ENCODE measurements at regions not wholly inside any gene's neighbourhood (a gene's known extent, or its start where the extent isn't known, plus 50 kb on each side); places are given as distances from the start of the nearest gene placed in this dataset.
"Not testable (repeated sequence)": the region's sequence is repeated elsewhere in the genome, so short reads cannot be mapped to it uniquely, and the experiment has no call there.

GRCh38 chr7:26937939-26938623, 73.7 kb upstream of the SKAP2 start:
- Histone ChIP-seq H3K27me3 (replicated peaks in 2 of 5; ENCODE audit: control insufficient read depth in 4 of 5, insufficient read depth in 5 of 5, low read length in 4 of 5) (no peaks in the 10 kb centered on the region), H3K9me3 (ENCODE audit: control extremely low read depth in 1 of 5, control insufficient read depth in 4 of 5, insufficient read depth in 2 of 5, low read depth in 1 of 5, low read length in 4 of 5) (no peaks in the 10 kb centered on the region), H3K4me3 (ENCODE audit: control insufficient read depth in 1 of 7, extremely low read depth in 1 of 7, insufficient read depth in 4 of 7, low read depth in 2 of 7, low read length in 6 of 7) (no peak overlapping the region), H3K27ac (ENCODE audit: insufficient read depth in 1 of 2, low read depth in 1 of 2, low read length in 2 of 2, poor library complexity in 1 of 2, severe bottlenecking in 2 of 2) (no peak overlapping the region), H3K4me1 (ENCODE audit: control extremely low read depth in 1 of 4, control insufficient read depth in 4 of 4, insufficient read depth in 4 of 4, low read length in 3 of 4) (no peaks in the 10 kb centered on the region), H3K36me3 (ENCODE audit: control insufficient read depth in 4 of 4, insufficient read depth in 4 of 4, low read length in 3 of 4) (no peaks in the 10 kb centered on the region)
- no peak for DNase-seq
- POLR2A ChIA-PET = no interaction called here
- CTCF ChIA-PET = no interaction called here
- WGBS (ENCODE audit: insufficient coverage) = no CpG with 5 or more reads among the region's 1 CpG

DNA sequence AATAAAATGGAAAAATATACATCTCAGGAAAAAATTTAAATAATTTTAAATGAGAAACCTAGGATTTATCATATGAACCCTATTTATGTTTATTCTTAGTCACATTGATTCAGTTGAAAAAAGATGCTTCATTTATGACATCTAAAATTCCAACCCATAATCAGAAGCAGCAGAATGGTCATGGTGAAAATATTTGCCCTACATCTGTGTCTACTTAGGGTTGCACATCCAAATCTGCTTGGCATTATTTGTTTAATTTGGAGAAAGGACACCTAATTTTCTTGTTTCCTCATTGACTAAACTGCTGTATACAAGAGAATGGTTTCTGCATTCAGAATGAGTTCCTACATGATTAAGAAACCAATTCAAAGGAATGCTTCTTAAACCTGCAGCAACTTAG, 72.9 kb upstream of the SKAP2 start:
- ChIA-PET POLR2A (no interaction called here), CTCF (no interaction called here)
- H3K4me1 ChIP-seq (ENCODE audit: control extremely low read depth in 1 of 4, control insufficient read depth in 4 of 4, insufficient read depth in 4 of 4, low read length in 3 of 4) = no peaks in the 10 kb centered on the region
- DNase-seq = no peak
- H3K27ac ChIP-seq (ENCODE audit: insufficient read depth in 1 of 2, low read depth in 1 of 2, low read length in 2 of 2, poor library complexity in 1 of 2, severe bottlenecking in 2 of 2) = no peak overlapping the region
- H3K27me3 ChIP-seq (replicated peaks in 2 of 5; ENCODE audit: control insufficient read depth in 4 of 5, insufficient read depth in 5 of 5, low read length in 4 of 5) = no peaks in the 10 kb centered on the region
- no peaks in the 10 kb centered on the region for H3K9me3 ChIP-seq (ENCODE audit: control extremely low read depth in 1 of 5, control insufficient read depth in 4 of 5, insufficient read depth in 2 of 5, low read depth in 1 of 5, low read length in 4 of 5)
- no peaks in the 10 kb centered on the region for H3K36me3 ChIP-seq (ENCODE audit: control insufficient read depth in 4 of 4, insufficient read depth in 4 of 4, low read length in 3 of 4)
- no peak overlapping the region for H3K4me3 ChIP-seq (ENCODE audit: control insufficient read depth in 1 of 7, extremely low read depth in 1 of 7, insufficient read depth in 4 of 7, low read depth in 2 of 7, low read length in 6 of 7)

GRCh38 chr7:26932616-26933015, 68.2 kb upstream of the SKAP2 start:
- H3K27ac ChIP-seq (ENCODE audit: insufficient read depth in 1 of 2, low read depth in 1 of 2, low read length in 2 of 2, poor library complexity in 1 of 2, severe bottlenecking in 2 of 2); H3K36me3 ChIP-seq (ENCODE audit: control insufficient read depth in 4 of 4, insufficient read depth in 4 of 4, low read length in 3 of 4); H3K9me3 ChIP-seq (ENCODE audit: control extremely low read depth in 1 of 5, control insufficient read depth in 4 of 5, insufficient read depth in 2 of 5, low read depth in 1 of 5, low read length in 4 of 5); H3K27me3 ChIP-seq (replicated peaks in 2 of 5; ENCODE audit: control insufficient read depth in 4 of 5, insufficient read depth in 5 of 5, low read length in 4 of 5); CTCF ChIA-PET; DNase-seq; POLR2A ChIA-PET; H3K4me3 ChIP-seq (ENCODE audit: control insufficient read depth in 1 of 7, extremely low read depth in 1 of 7, insufficient read depth in 4 of 7, low read depth in 2 of 7, low read length in 6 of 7); H3K4me1 ChIP-seq (ENCODE audit: control extremely low read depth in 1 of 4, control insufficient read depth in 4 of 4, insufficient read depth in 4 of 4, low read length in 3 of 4): not testable (repeated sequence)
- no CpG with 5 or more reads among the region's 3 CpGs for WGBS (ENCODE audit: insufficient coverage)

DNA sequence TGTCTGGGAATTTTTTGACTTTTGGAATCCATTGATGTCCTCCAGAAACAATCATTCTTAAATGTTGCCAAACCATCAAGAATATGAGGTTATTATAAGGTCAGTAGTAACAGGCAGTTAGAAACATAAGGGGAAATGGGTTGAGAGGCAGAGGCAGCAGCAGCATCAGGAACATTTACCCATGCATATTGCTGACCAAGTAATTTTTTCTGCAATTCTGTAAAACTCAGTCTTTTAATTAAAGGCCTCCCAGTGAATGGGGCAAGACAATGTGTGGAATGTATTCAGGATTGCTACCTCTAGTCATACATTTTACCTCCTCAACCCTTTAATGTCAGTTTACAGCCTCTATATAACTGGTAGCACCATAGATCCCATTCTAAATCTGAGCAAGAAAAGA, 66.5 kb upstream of the SKAP2 start:
- H3K27ac ChIP-seq (ENCODE audit: insufficient read depth in 1 of 2, low read depth in 1 of 2, low read length in 2 of 2, poor library complexity in 1 of 2, severe bottlenecking in 2 of 2) = no peak overlapping the region
- H3K4me3 ChIP-seq (ENCODE audit: control insufficient read depth in 1 of 7, extremely low read depth in 1 of 7, insufficient read depth in 4 of 7, low read depth in 2 of 7, low read length in 6 of 7) = no peak overlapping the region
- no peak for DNase-seq
- POLR2A ChIA-PET = no interaction called here
- H3K9me3 ChIP-seq (ENCODE audit: control extremely low read depth in 1 of 5, control insufficient read depth in 4 of 5, insufficient read depth in 2 of 5, low read depth in 1 of 5, low read length in 4 of 5) = no peaks in the 10 kb centered on the region
- no peaks in the 10 kb centered on the region for H3K36me3 ChIP-seq (ENCODE audit: control insufficient read depth in 4 of 4, insufficient read depth in 4 of 4, low read length in 3 of 4)
- CTCF ChIA-PET = no interaction called here
- H3K27me3 ChIP-seq (replicated peaks in 2 of 5; ENCODE audit: control insufficient read depth in 4 of 5, insufficient read depth in 5 of 5, low read length in 4 of 5) = no peaks in the 10 kb centered on the region
- H3K4me1 ChIP-seq (ENCODE audit: control extremely low read depth in 1 of 4, control insufficient read depth in 4 of 4, insufficient read depth in 4 of 4, low read length in 3 of 4) = no peaks in the 10 kb centered on the region

DNA sequence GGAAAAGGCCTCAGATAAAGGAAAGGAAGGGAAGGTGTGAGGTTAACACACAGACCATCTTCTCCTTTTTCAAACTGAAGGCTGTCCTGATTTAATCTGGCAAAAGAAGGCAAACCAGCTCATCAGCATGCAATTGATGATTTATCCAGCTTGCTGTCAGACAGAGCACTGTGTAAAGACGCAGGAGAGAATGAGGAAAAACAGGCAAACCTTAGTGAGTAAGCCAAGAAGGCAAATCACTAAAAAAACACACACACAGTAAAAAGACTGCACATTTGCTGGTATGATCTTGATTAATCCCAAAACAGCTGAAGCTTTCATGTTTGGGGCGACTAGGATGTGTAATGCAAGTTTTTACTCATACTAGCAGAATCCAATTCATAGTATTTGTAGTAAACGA, 65.8 kb upstream of the SKAP2 start:
- Histone ChIP-seq H3K27me3 (replicated peaks in 2 of 5; ENCODE audit: control insufficient read depth in 4 of 5, insufficient read depth in 5 of 5, low read length in 4 of 5) (no peaks in the 10 kb centered on the region), H3K9me3 (ENCODE audit: control extremely low read depth in 1 of 5, control insufficient read depth in 4 of 5, insufficient read depth in 2 of 5, low read depth in 1 of 5, low read length in 4 of 5) (no peaks in the 10 kb centered on the region), H3K36me3 (ENCODE audit: control insufficient read depth in 4 of 4, insufficient read depth in 4 of 4, low read length in 3 of 4) (no peaks in the 10 kb centered on the region), H3K4me1 (ENCODE audit: control extremely low read depth in 1 of 4, control insufficient read depth in 4 of 4, insufficient read depth in 4 of 4, low read length in 3 of 4) (no peaks in the 10 kb centered on the region), H3K27ac (ENCODE audit: insufficient read depth in 1 of 2, low read depth in 1 of 2, low read length in 2 of 2, poor library complexity in 1 of 2, severe bottlenecking in 2 of 2) (no peak overlapping the region), H3K4me3 (ENCODE audit: control insufficient read depth in 1 of 7, extremely low read depth in 1 of 7, insufficient read depth in 4 of 7, low read depth in 2 of 7, low read length in 6 of 7) (no peak overlapping the region)
- DNase-seq = no peak
- WGBS (ENCODE audit: insufficient coverage) = 83% methylated on average over 1 of the region's 3 CpGs
- POLR2A ChIA-PET = no interaction called here
- CTCF ChIA-PET = no interaction called here

- no peaks in the 10 kb centered on the region for H3K4me1 ChIP-seq (ENCODE audit: control extremely low read depth in 1 of 4, control insufficient read depth in 4 of 4, insufficient read depth in 4 of 4, low read length in 3 of 4)
- no peak overlapping the region for H3K27ac ChIP-seq (ENCODE audit: insufficient read depth in 1 of 2, low read depth in 1 of 2, low read length in 2 of 2, poor library complexity in 1 of 2, severe bottlenecking in 2 of 2)
- H3K9me3 ChIP-seq (ENCODE audit: control extremely low read depth in 1 of 5, control insufficient read depth in 4 of 5, insufficient read depth in 2 of 5, low read depth in 1 of 5, low read length in 4 of 5) = no peaks in the 10 kb centered on the region
- no peaks in the 10 kb centered on the region for H3K27me3 ChIP-seq (replicated peaks in 2 of 5; ENCODE audit: control insufficient read depth in 4 of 5, insufficient read depth in 5 of 5, low read length in 4 of 5)
- H3K4me3 ChIP-seq (ENCODE audit: control insufficient read depth in 1 of 7, extremely low read depth in 1 of 7, insufficient read depth in 4 of 7, low read depth in 2 of 7, low read length in 6 of 7) = no peak overlapping the region
- CTCF ChIA-PET = interaction anchor here (1.0 kb wide), 1 partner anchor 154 kb away, joined by 3 read pairs; no protein-coding TSS in a partner anchor
- POLR2A ChIA-PET = no interaction called here
- no peaks in the 10 kb centered on the region for H3K36me3 ChIP-seq (ENCODE audit: control insufficient read depth in 4 of 4, insufficient read depth in 4 of 4, low read length in 3 of 4)
- WGBS (ENCODE audit: insufficient coverage) = 100% methylated on average over 4 of the region's 5 CpGs
- DNase-seq = no peak
These were observed 64.4 kb upstream of the SKAP2 start for GRCh38 chr7:26928703-26929347.

DNA sequence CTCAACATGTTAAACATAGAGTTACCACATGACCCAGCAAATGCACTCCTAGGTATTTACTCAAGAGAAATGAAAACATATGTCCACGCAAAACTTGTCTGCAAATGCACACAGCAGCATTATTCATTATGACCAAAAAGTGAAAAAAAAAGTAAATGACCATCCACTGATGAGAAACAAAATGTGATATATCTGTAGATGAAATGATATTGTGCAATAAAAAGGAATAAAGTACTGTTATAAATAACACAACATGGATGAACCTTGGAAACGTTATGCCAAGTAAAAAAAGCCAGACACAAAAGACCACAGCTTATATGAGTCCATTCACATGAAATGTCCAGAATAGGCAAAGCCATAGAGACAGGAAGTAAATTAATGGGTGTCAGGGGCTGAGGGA, 61.4 kb upstream of the SKAP2 start:
- no CpG with 5 or more reads among the region's 2 CpGs for WGBS (ENCODE audit: insufficient coverage)
- POLR2A ChIA-PET = no interaction called here
- Histone ChIP-seq H3K4me1 (ENCODE audit: control extremely low read depth in 1 of 4, control insufficient read depth in 4 of 4, insufficient read depth in 4 of 4, low read length in 3 of 4) (no peaks in the 10 kb centered on the region), H3K36me3 (ENCODE audit: control insufficient read depth in 4 of 4, insufficient read depth in 4 of 4, low read length in 3 of 4) (no peaks in the 10 kb centered on the region), H3K27ac (ENCODE audit: insufficient read depth in 1 of 2, low read depth in 1 of 2, low read length in 2 of 2, poor library complexity in 1 of 2, severe bottlenecking in 2 of 2) (no peak overlapping the region), H3K27me3 (replicated peaks in 2 of 5; ENCODE audit: control insufficient read depth in 4 of 5, insufficient read depth in 5 of 5, low read length in 4 of 5) (no peaks in the 10 kb centered on the region), H3K4me3 (ENCODE audit: control insufficient read depth in 1 of 7, extremely low read depth in 1 of 7, insufficient read depth in 4 of 7, low read depth in 2 of 7, low read length in 6 of 7) (no peak overlapping the region), H3K9me3 (ENCODE audit: control extremely low read depth in 1 of 5, control insufficient read depth in 4 of 5, insufficient read depth in 2 of 5, low read depth in 1 of 5, low read length in 4 of 5) (no peaks in the 10 kb centered on the region)
- DNase-seq = no peak
- CTCF ChIA-PET = interaction anchor here (1.0 kb wide), 1 partner anchor 9 kb away, joined by 3 read pairs; no protein-coding TSS in a partner anchor

All from common myeloid progenitor, CD34-positive (primary cell).